Fibroblast of mammary gland (primary cell): ENCODE measurements at regions not wholly inside any gene's neighbourhood (a gene's known extent, or its start where the extent isn't known, plus 50 kb on each side); places are given as distances from the start of the nearest gene placed in this dataset.

Experiments
- DNase-seq: peaks from one replicate; pipeline ENCODE4 v3.0.0-alpha.2; 2010; ENCODE audit warnings: low read depth
- H3K4me3 ChIP-seq: 2 replicates; pipeline ENCODE4 v1.5.1; 2011; ENCODE audit warnings: low read depth, mild to moderate bottlenecking, low read length, moderate library complexity; ENCODE audit not compliant: control insufficient read depth
- CTCF ChIP-seq: conservative IDR thresholded peaks from 2 replicates; pipeline ENCODE4 v1.5.1; 2011; ENCODE audit warnings: low read depth, low read length, inconsistent platforms; ENCODE audit not compliant: control insufficient read depth, insufficient read depth

GRCh38 chr1:36557041-36558000 lies 74.6 kb upstream of the CSF3R start:
- no peak for TF ChIP-seq CTCF
- H3K4me3 ChIP-seq: no peak overlapping the region
- no peak for DNase-seq

GRCh38 chr1:36555041-36555440 lies 72.3 kb upstream of the CSF3R start:
- no peak overlapping the region for H3K4me3 ChIP-seq

GRCh38 chr1:36554323-36554628 lies 71.6 kb upstream of the CSF3R start:
- DNase-seq: no peak
- TF ChIP-seq CTCF: no peak
- H3K4me3 ChIP-seq: no peak overlapping the region

More at GRCh38 chr1:36555041-36555440, 72.3 kb upstream of the CSF3R start:
- TF ChIP-seq CTCF: no peak
- DNase-seq: no peak

- H3K4me3 ChIP-seq: no peak overlapping the region
- peak; percentile 43 for DNase-seq
- peak; percentile 72 for TF ChIP-seq CTCF
These were observed 71.0 kb upstream of the CSF3R start for GRCh38 chr1:36553591-36554322.

GRCh38 chr1:36542962-36543515 lies 60.3 kb upstream of the CSF3R start:
- DNase-seq: no peak
- H3K4me3 ChIP-seq: no peak overlapping the region
- peak; percentile 18 for TF ChIP-seq CTCF

GRCh38 chr1:36542024-36542961 lies 59.6 kb upstream of the CSF3R start:
- no peak for TF ChIP-seq CTCF
- H3K4me3 ChIP-seq: no peak overlapping the region
- no peak for DNase-seq
